ENCODE measurements at regions not wholly inside any gene's neighbourhood (a gene's known extent, or its start where the extent isn't known, plus 50 kb on each side); places are given as distances from the start of the nearest gene placed in this dataset.

- TF ChIP-seq POLR2A (IDR thresholded peaks at IDR 0.05) (no peak), CTCF (IDR thresholded peaks at IDR 0.05) (no peak)
These were observed 75.0 kb upstream of the BCAR3 start for GRCh38 chr1:93756657-93757056.

Measured in heart left ventricle (tissue), 13 donors.